ENCODE measurements at regions not wholly inside any gene's neighbourhood (a gene's known extent, or its start where the extent isn't known, plus 50 kb on each side); places are given as distances from the start of the nearest gene placed in this dataset.

GRCh38 chr13:84031120-84031519 lies 148.8 kb upstream of the SLITRK1 start:
- TF ChIP-seq CTCF (conservative IDR thresholded peaks at IDR 0.05 in 1 of 2, IDR thresholded peaks at IDR 0.05 in 1 of 2; ENCODE audit: low read depth in 1 of 2, low read length in 2 of 2) = no peak
- TF ChIP-seq EZH2 (IDR thresholded peaks at IDR 0.05; ENCODE audit: low read length, missing control alignments) = no peak
